GM19099 (cell line): ENCODE measurements at regions not wholly inside any gene's neighbourhood (a gene's known extent, or its start where the extent isn't known, plus 50 kb on each side); places are given as distances from the start of the nearest gene placed in this dataset.

ENCODE experiments used
- POLR2A ChIP-seq: IDR thresholded peaks from 3 replicates; pipeline ENCODE4 v1.6.1; 2011; ENCODE audit warnings: low read depth; ENCODE audit not compliant: insufficient read length; ENCODE audit errors: extremely low read depth

GRCh38 chr1:37118790-37119189 lies 84.5 kb upstream of the GRIK3 start:
- no peak for TF ChIP-seq POLR2A

GRCh38 chr1:37120279-37120678 lies 86.0 kb upstream of the GRIK3 start:
- no peak for TF ChIP-seq POLR2A

GRCh38 chr1:37123276-37124115 lies 89.2 kb upstream of the GRIK3 start:
- no peak for TF ChIP-seq POLR2A

GRCh38 chr1:37124501-37124900 lies 90.2 kb upstream of the GRIK3 start:
- no peak for TF ChIP-seq POLR2A

- no peak for TF ChIP-seq POLR2A
Measured at GRCh38 chr1:37125295-37125694, 91.0 kb upstream of the GRIK3 start.

- no peak for TF ChIP-seq POLR2A
Measured at GRCh38 chr1:37127254-37127748, 93.0 kb upstream of the GRIK3 start.

- TF ChIP-seq POLR2A, result no peak
Measured at GRCh38 chr1:37128091-37128490, 93.8 kb upstream of the GRIK3 start.

- no peak for TF ChIP-seq POLR2A
Measured at GRCh38 chr1:37130221-37130948, 96.1 kb upstream of the GRIK3 start.

GRCh38 chr1:37131281-37131680 lies 97.0 kb upstream of the GRIK3 start:
- TF ChIP-seq POLR2A, result no peak

- TF ChIP-seq POLR2A, result no peak
Measured at GRCh38 chr1:37133276-37134145, 99.2 kb upstream of the GRIK3 start.

GRCh38 chr1:37134599-37134998 lies 100.3 kb upstream of the GRIK3 start:
- TF ChIP-seq POLR2A, result no peak

GRCh38 chr1:37135032-37135431 lies 100.7 kb upstream of the GRIK3 start:
- no peak for TF ChIP-seq POLR2A

GRCh38 chr1:37137014-37137413 lies 102.7 kb upstream of the GRIK3 start:
- TF ChIP-seq POLR2A, result no peak

GRCh38 chr1:37137601-37138000 lies 103.3 kb upstream of the GRIK3 start:
- TF ChIP-seq POLR2A, result no peak

- TF ChIP-seq POLR2A, result no peak
Measured at GRCh38 chr1:37143800-37144199, 109.5 kb upstream of the GRIK3 start.
